Suppressor macrophage treated with lipopolysaccharide for 4 hours (primary cell): ENCODE measurements at regions not wholly inside any gene's neighbourhood (a gene's known extent, or its start where the extent isn't known, plus 50 kb on each side); places are given as distances from the start of the nearest gene placed in this dataset.
"Not testable (repeated sequence)": the region's sequence is repeated elsewhere in the genome, so short reads cannot be mapped to it uniquely, and the experiment has no call there.

Experiments used
- DNase-seq: peaks from one replicate; pipeline ENCODE4 v3.0.0-alpha.2; 2020

DNA sequence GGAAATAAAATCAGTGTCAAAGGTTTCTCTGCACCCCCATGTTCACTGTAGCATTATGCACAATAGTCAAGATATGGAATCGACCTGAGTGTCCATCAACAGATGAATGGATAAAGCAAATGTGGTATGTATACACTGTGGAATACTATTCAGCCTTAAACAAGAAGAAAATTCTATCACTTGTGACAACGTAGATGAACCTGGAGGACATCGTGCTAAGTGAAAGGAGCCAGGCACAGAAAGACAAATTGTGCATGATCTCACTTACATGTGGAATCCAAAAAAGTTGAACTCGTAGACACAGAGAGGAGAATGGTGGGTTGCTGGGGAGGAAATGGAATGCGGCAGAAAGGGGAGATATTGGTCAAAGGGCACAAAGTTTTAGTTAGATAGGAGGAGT, 136.3 kb upstream of the ESR1 start:
- no peak for DNase-seq

DNA sequence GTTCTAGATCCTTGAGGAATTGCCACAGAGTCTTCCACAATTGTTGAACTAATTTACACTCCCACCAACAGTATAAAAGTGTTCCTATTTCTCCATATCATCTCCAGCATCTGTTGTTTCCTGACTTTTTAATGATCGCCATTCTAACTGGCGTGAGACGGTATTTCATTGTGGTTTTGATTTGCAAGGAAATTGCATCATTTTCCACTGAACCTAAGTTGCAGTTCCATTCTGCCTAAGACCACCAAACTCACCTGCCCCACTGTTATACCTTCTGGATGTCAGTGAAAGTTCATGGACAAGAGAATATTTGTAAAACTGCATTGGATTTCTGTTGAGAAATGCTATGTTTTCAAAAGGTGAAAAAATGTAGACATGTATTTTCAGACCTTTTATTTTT, 132.9 kb upstream of the ESR1 start:
- no peak for DNase-seq

DNA sequence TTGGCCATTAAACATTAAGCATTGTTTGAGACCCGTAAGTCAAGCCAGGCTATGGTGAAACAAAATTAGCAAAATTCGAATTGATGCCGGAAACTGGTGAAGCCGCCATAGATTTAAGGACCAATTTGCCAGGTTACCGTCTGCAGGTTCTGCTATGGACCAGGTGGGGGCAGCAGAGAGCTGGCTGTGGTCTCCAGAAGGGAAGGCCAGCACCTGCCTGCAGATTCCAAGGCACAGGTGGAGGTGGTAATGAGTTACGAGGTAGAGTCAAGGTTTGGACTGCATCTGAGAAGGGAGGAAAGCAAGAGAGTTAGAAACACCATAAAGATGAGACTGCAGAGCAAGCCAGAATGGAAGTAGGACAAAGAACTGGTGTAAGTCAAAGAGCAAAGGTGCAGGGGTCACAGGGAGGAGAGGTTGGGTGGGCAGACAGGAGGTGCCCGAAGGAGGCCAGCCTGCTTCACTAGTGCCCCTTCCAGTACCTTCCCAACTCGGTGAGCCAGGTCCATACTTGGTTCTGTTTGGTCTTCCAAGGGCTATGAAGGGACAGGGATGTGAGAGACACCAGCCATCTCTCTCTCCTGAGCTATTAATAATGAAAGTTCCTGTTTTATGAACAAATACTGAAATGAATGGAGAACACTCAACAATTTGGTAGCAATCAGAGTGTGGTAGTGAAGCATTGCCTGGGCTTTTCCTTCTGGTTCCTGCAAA, 131.6 kb upstream of the ESR1 start:
- DNase-seq, result peak; percentile 42

DNA sequence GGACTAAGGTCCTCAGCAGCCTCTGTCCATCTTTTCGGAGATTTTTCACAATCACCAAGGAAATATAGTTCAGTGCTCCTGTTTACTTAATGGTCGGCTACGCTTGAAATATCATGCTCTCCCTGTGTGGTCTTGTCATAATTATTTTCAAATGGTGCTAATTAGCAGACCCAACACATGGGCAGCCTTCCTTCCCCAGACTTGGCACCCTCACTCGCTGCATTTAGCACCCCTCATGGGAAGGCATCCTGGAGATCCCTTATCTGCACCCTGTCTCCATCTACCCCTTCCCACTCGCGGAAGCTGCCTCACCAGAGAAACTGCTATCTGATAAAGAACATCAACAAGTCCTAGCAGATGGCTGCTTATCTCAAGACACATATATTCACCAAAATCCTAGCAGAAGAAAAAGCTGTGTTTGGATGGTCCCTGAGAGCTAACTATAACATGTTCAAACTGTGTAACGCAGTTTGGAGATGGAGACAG, 131.0 kb upstream of the ESR1 start:
- no peak for DNase-seq

DNA sequence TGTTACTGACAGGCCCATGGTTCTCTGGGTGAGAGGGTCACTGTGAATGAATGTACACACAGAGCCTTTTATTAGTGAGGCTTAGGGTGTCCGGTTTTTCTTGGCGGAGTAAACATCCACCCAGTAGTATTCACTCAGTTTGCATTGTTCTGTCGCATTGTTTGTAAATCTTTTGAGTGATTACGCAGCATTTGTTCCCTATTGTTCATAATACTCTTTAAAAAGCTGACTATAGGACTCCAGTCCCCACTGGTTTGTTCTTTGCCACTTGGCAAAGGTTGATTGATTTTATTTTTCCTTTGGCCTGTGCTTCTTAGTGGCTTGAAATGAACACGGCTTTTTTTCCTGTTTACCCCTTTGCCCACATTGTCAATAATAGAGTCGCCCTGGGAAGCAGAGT, 130.1 kb upstream of the ESR1 start:
- no peak for DNase-seq

DNA sequence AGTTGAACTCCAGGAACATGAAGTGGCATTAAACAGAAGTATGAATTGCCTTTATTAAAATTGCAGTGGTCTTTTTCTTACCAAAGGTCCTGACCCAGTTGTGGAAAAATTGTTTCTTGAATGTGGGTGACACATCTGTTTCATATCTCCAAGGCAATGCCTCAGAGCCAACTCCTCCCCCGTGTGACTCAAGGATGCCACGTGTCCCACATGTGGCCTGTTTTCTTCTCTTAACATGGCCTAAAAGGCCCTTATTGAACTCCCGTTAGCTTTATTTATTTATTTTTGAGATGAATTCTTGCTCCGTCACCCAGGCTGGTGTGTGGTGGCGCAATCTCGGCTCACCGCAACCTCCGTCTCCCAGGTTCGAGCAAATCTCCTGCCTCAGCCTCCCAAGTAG, 128.4 kb upstream of the ESR1 start:
- DNase-seq, result peak; percentile 9

DNA sequence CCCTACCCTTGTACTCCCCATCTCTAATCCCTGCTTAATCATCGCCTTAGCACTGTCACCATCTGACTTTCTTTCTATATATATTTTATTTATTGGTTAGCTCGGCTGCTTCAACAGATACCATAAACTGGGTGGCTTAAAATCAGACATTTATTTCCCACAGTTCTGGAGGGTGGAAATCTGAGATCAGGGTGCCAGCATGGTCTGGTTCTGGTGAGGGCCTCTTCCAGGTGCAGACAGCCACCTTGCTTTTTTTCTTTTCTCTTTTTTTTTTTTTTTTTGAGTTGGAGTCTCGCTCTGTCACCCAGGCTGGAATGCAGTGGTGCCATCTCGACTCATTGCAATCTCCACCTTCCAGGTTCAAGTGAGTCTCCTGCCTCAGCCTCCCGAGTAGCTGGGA, 127.5 kb upstream of the ESR1 start:
- no peak for DNase-seq

DNA sequence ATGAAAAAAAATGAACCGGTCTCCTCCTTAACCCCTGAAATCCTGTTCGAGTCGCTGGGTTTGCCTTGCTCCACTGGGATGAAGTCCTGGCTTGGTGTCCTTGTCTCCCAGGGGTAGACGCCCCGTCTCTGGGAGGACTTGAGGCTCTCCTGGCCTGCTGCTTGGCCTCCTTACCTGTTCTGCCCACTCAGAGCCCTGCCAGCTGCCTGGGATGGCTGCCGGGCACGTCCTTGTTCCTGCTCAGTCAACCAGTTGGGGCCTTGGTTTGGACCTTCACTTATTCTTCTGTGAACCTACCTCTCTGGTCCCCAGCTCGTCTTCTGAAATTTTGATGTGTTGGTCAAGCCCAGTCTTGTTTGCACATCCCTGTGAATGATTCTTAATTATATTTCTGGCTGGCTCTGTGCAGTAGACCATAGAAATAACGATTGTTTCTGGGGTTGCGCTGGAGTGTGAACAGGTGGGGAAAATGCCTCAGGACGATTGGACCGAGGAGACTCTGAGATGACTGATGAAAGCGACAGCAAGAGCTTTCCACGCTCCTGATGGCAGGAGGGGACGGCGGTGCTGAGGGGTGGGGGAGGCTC, 126.5 kb upstream of the ESR1 start:
- no peak for DNase-seq

DNA sequence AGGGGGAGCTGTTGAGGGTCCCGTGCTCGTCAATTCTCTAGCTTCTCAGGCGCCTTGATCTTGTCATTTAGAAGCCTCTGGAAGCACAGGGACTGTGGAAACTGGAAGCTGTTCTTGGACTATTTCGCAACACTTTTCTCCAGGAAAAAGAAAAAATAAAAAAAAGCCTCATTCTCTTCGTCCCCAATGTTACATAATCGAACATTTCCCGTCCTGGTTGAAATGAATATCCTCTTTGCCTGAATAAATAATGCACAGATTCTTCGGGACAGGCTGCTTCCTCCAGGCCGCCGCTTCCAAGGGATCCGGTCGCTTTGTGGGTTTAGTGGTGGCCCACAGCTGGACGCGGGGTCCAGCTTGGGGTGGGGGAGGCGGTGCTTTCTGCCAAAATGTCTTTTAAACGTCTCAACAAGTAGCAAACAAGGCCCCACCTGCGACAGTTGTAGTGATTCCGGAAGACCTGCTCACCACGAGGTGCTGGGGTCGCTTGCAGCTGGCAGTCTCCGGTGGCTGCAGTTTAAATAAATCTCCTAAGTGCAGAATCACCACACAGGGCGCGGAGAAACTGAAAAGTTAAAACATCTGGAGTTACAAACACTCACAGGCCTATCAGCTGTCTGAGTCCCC, 125.9 kb upstream of the ESR1 start:
- peak; percentile 47 for DNase-seq

DNA sequence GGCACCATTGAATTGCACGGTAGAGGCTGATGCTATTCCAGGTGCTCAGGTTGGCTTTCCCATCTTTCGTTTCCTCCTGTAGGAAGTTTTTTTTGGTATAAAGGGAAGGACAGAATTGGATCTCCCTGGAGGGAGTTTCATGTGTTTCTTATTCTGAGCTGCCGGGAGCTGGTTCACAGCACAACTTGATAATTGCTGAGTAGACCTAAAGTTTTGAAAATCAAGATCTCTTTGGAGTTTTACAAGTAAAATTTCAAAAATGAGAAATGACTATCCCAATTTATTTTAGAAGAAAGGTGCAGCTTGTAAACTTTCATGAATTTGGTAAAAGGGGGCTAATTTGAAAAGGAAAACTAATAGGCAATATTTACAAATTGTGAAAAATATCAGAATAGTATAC, 125.2 kb upstream of the ESR1 start:
- DNase-seq, result no peak

DNA sequence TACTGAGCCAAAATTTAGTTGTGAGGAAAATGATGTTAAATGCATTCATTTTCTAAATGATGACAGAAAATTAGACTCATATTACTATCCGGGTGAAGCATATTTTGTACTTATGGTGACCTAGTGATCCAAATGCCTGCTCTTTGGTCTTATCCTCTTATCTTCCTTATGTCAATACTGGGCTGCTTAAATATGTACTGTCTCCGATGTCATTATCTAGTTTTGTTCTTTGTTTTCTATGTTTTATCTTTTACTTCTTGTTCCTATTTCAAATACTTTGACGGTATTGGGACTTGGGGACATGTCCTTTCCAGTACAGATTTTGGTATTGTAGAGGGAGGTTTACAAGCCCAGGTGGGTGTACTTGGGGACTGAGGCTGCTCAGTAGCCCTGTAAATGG, 124.6 kb upstream of the ESR1 start:
- DNase-seq, result no peak

DNA sequence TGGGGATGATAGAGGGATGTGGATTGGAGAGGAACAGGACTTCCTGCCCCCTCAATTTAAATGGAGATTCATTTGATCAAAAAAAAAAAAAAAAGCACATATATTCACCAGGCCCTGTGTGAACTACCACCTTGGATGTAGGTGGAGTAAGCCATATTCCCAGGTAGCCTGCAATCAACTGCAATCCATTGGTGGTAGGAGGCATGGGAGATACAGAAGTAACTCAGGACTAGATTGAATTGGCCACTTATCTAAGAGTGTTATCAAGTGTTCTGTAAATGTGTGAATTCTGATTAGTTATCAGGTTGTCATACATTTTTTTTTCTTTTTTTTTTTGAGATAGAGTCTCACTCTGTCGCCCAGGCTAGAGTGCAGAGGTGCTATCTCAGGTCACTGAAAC, 124.1 kb upstream of the ESR1 start:
- DNase-seq, result no peak

DNA sequence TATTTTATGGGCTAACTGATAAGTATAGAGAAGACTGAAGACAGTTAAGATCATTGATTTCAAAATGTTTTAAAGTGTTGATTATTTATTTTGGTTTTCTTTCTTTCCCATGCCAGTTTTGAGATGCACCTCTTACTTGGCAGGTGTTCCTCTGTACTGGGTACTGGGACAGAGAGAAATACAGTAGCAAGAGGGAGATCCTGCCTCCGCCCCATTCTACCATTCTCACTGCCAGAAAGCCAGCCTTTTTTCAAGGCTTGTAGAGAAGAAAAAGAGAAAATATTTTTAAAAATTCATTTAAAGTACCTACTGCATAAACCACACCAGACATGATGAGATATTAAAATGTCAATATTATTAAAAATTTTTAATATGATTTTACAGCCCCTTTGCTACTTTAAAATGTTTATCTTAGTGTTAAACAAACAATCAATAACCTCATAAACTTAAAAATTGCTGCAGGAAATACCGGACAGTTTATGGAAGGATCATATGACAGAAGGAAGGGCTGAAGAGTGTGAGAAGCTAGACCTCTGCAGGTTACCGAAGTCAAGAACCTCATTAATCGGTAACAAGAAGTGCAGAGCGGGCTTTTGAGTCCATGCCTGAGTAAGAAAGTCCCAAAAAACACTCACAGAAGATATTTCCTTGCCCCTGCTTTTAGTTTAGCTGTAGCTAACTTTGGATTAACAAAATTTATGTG, 117.8 kb upstream of the ESR1 start:
- DNase-seq, result no peak

DNA sequence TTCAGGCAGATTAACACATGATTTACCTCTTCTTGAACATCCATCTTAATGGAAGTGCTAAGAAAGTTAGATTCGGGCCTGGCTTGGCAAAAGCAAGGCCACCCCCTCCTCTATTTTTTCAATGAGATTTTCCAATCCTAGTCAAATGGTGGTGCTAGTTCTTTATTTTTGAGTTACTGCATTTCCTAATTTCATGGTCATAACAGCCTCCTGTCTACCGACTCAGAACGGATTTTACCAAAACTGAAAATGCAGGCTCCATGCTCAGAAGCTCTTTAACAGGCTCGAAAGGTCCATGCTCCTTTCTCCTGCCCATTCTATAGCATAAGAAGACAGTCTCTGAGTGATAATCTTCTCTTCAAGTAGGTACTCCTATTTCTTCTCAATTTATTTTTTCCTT, 117.2 kb upstream of the ESR1 start:
- DNase-seq, result peak; percentile 74

DNA sequence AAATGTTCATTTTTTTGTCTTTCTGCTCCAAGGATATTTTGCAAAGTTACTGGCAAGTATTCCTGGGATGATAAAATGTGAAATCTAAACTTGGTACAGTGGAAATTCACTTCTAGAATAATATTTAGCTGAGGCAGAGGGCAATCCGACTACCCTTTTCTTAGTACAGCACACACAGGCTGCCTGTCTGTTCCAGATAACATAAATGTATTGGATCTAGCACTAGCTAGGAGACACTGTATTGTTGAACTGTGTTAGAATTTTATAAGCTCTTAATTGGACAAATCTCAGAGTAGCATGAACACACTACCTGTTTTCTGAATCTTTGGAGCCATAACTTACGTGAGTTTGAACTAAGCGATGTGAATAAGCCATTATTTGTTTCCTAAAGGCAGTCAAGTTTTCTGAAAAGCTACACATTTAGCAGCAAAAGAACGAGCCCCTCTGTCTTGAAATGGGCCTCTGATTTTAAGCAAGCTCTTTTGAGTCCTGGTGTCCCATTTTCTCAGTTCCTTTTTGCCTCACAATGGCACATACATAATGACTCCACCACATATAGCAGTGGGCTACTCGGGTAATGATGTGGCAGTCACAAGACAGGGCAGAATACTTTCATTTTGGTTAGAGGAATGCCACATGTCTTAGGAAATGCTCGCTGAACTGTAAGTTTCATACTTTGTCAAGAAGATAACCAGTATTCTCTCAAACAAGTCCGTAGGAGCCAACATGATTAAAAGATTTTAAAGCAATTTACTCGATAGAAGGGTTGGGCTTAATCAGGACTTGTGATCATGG, 116.5 kb upstream of the ESR1 start:
- DNase-seq, result peak; percentile 93

DNA sequence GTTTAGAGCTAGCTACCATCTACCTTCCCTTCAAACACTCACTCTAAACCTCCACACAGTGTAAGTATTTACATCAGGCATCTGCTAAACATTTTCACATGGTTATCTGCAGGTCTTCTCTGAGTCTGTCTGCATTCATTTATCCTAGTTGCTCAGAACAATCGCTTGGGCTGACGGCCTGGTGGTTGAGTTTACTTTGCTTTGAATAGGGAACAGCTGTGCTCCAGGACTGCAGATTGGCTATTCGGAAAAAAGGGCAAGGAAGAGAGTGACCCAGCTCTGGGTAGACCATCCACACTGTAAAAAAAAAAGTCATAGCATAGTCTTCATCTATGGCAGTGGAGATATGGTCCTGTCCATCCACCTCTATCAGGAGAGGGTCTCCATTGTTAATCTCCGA, 115.3 kb upstream of the ESR1 start:
- no peak for DNase-seq

DNA sequence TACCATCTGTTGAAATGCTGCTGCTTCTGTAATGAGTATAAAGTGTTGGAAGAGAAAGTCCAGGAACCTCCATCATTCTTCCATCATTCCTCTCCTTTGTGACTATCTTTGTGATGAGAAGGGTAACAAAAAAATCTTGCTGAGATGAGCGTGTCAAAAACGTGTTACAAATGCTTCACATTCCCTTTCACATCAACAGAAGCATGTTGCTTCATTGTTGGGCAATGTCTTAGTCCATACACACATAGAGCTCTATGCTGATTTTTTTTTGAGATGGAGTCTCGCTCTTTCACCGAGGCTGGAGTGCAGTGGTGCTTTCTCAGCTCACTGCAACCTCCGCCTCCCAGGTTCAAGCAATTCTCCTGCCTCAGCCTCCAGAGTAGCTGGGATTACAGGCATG, 114.1 kb upstream of the ESR1 start:
- DNase-seq, result no peak

DNA sequence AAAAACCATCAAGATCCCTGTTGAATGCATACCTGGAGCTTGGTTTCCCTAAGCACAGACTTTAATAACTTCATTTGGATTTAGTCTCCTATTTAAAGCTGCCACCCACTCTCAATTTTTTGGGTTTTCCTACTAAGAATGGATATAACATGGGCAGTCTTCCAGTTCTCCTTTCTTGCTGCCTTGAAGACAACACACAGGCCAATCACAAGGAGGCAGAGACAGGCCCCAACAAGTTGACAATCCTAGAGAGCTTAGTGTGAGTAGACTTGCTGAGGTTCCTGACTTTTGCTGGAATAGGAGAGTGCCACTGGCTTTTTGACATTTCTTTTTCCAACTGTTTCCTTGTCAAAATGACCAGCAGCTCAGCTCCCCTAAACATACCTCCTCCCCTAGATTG, 112.3 kb upstream of the ESR1 start:
- DNase-seq, result peak; percentile 6

DNA sequence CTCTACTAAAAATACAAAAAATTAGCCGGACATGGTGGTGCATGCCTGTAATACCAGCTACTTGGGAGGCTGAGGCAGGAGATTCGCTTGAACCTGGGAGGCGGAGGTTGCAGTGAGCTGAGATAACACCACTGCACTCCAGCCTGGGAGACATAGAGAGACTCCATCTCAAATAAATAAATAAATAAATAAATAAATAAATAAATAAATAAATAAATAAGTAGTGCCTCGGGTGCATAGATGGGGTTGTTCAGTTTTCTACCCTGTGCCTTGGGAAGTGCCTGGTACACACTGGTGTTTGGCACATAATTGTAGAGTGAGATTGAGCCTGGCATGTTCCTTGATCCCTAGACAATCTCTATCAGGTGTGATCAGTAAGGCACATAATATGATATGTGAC, 111.2 kb upstream of the ESR1 start:
- DNase-seq, result not testable (repeated sequence)

DNA sequence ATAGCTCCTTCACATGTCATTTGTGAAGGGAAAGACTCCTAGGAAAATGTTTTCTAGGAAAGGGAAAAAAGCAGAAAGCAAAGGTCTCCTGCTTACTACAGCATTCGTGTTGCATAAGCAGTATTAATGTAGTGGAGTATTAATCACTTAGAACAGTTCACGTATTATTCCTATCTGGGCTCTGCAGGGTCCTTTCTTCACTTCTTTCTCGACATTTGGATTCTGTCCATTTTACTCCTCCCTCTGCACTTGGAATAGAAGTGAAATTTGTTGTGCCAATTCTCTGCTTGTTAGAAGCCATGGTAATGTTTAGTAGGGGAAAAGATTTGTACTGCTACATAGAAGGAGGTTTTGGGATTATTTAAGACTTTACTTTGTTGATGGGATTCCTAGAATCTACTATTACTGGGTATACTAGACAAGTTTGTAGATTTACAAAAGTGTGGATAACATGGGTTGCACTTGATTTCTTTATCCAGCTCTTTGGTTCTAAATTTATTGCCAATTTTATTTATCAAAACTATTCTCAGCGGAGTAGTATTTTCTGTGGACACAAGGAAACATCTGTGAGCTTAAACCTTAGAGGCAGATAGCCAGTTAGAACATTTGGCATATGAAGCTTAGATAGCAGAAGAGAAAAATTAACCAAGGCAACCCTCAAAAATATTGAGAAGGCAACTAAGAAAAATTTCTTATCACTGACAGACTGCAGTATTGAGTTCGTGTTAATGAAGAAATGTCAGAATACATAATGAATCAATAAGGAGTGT, 108.4 kb upstream of the ESR1 start:
- no peak for DNase-seq

DNA sequence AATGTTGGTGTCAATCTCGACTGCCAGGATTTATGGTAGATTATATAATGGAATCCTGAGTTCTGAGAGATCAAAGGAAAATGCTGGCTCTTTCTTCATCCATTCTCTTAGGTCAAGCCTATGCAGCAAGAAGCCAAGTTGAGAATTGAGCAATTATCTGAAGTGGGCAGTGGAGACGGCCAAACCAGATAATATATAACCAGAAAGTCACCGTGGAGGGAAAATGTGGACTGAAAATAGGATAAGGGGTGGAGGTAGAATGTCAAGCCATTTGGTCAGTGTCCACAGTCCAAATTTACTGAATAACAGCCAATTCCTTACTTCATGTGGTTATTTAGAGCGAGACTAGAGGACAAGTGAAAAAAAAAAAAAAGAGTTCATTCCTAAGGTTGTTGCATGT, 107.8 kb upstream of the ESR1 start:
- no peak for DNase-seq

DNA sequence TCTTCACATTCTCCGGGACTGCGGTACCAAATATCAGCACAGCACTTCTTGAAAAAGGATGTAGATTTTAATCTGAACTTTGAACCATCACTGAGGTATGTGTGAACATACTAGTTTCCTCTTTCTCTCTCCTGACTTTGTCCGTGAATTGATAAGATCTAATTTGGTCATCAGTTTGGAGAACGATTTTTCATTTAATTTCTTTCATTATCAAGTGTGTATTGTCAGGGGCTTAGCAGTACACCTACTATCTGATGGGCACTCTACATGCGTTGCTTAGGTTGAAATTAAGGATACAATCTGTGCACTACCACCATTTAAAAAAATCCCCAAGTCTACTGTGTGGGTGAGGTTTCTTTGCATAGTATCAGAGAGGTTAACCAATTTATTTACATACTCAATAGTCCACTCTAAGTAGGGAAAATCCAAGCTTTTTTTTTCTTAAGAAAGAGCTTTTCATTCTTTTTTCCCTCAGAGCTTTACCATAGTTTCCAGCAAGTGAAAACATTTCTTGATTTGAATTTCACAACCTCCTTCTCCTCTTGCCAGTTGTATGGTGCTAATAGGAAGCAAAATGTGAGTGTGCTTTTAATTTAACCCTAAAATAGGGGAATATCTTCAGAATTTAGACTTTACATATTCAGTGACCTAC, 105.4 kb upstream of the ESR1 start:
- peak; percentile 36 for DNase-seq
